Right renal cortex interstitium (tissue), 3 donors: ENCODE measurements at regions not wholly inside any gene's neighbourhood (a gene's known extent, or its start where the extent isn't known, plus 50 kb on each side); places are given as distances from the start of the nearest gene placed in this dataset.
"Not testable (repeated sequence)": the region's sequence is repeated elsewhere in the genome, so short reads cannot be mapped to it uniquely, and the experiment has no call there.

Source experiments
- DNase-seq, 3 donors: peaks; one replicate each; pipeline ENCODE4 v3.0.0-alpha.2; 2013; ENCODE audit warnings: low read depth in 3 of 3, low spot score in 2 of 3

DNA sequence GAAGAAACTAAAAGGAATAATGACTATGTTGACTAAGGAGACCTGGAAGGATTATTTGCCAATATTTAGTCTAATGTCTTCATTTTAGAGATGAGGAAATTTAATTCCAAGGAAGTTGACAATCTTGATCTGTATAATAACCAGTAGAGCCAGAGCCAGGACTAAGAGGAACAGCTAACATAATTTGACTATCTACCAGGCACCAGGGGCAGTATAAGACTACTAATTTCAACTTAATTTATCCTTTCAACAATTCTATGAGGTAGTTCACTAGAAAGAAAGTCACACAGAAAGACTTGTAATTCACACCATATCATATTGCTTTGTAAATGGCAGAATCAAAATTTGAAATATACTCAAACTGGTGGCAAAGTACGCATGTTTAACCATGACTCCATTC is 273.0 kb upstream of the STXBP5 start:
- DNase-seq = no peak

DNA sequence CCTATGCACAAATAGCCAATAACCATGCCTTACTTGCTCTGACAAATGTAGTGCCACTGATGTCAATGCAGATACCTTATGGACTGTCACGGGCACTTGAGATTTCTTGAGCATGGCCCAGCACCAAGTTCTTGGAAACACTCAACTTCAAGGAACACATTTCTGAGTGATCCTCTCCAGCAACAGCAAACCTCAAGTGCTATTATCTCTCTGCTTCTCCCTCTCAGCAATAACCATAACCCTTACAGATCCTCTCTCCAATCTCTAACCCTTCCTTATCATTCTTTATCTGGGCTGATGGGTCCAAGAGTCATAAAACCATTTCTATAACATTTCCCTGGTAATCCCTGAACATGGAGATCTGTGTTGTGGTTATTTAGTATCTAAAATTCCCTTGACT is 266.9 kb upstream of the STXBP5 start:
- no peak for DNase-seq

DNA sequence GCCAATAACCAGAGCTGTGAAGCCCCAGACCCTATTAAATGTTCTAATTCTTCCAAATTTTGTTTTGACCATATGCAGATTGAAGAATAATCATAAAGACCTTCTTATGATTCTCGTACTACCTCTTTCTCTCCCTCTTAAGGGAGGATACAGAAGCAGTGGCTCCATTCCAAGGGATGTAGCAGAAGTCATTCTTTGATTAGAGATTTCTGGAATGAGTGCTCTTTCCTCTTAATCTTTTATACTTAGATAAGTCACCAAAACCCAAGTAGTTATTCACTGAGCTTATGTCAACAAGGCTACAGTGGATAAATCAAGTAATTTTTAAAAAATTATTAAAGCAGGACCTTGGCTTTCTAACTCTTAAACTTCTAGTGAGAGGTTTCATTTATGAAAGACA is 266.0 kb upstream of the STXBP5 start:
- no peak for DNase-seq

DNA sequence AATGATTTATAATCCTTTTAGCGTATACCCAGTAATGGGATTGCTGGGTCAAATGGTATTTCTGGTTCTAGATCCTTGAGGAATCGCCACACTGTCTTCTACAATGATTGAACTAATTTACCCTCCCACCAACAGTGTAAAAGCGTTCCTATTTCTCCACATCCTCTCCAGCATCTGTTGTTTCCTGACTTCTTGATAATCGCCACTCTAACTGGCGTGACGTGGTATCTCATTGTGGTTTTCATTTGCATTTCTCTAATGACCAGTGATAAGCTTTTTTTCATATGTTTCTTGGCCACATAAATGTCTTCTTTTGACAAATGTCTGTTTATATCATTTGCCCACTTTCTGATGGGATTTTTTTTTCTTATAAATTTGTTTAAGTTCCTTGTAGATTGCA is 264.8 kb upstream of the STXBP5 start:
- not testable (repeated sequence) for DNase-seq

DNA sequence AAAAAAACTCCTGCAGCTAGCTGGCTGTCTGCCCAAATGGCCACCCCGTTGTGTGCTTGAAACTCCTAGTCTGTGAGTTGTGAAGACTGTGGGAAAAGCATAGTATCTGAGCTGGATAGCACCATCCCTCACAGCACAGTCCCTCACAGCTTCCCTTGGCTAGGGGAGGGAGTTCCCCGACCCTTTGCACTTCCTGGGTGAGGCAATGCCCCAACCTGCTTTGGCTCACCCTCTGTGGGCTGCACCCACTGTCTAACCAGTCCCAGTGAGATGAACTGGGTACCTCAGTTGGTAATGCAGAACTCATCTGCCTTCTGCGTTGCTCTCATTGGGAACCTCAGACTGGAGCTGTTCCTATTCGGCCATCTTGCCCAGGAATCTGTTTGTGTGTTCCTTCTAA is 260.6 kb upstream of the STXBP5 start:
- no peak for DNase-seq

DNA sequence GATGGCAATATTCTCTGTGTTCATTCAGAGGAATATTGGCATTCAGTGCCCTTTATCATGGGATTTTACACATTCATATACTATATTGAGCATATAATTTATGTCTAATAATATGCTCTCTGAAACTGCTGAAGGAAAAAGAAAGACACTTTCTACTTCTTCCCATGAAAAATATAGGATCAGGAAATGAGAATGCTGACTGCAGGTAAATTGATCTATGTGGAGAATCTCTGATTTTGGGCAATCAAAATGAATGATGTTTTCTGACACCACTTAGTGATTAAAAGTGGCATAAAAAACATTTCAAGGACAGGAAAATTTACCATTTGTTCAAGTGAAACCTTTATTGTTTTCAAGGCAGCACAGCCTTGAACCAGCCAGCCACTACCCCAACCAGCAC is 260.1 kb upstream of the STXBP5 start:
- DNase-seq = no peak

DNA sequence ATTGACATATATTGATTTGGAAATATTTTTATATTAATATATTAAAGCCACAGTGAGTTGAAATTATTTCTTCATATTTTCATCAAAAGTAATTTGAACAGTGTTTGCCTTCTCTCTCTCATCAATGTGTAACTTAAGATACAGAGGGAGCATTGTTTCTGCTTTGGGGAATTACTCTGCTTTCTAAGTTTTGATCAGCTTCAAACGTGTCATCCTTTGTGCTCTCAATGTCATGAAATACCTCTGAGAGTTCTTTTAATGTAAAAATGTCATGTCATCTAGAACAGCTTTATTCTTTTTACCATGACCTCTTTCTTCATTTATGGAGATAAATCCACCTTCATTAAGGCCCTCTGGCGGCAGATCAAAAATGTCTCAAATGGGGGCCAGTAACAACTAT is 259.4 kb upstream of the STXBP5 start:
- DNase-seq = no peak

DNA sequence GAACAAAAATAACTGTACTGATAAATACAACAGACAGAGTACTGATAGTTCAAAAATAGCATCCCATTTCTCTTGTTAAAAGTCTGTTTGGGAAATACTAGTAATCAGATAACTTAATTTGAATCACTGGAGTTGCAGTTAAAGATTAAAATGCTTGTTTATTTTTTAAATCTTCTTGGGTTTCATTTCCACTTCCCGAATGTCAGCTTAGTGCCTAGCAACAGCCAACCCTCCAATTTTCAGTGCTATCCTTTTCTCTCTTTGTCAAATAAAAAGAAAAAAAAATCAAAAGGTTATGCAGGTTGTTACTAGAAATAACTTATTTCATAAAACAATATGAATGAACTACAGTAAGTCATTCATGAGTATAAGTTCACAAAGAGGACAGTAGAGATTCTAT is 257.7 kb upstream of the STXBP5 start:
- DNase-seq = no peak

DNA sequence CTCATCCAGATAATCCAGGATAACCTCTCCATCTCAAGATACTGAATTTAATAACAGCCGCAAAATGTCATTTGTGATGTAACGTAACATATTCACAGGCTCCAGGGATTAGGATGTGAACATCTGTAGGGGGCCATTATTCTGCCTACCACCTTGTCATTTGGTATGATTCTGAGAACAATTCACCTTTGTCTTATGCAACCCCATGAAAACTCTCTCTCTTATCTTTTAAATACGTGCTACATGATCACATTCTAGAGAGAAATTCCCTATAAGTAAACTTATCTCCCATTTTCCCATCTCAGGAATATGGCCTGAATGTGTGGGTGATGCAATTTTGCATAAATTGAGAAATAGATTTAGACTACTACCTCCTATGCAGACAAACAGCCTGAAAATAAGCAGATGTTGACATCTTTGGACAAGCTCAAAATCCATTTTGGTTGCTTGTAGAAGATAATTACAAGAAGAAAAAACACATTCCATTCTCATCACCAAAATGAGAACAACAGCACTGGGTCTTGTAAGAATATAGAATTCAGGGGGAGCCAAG is 255.4 kb upstream of the STXBP5 start:
- DNase-seq = no peak

DNA sequence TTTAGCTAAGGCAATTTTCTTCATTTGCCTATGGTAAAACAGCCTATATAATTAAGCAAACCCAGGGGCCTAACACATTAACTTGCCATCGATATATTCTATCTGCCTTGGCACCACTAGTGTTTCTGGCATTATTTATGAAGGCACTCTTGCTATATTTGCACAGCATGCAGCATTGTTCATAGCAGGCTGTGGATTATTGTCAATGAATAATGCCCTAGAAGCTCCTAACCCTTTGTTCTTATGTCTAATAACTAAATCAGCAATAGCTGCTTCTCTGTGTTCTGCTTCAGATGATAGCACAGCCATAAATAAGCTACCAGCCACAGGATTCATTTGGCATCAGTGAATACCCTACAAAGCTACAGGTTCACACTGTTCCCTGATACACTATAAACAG is 254.8 kb upstream of the STXBP5 start:
- DNase-seq = no peak

DNA sequence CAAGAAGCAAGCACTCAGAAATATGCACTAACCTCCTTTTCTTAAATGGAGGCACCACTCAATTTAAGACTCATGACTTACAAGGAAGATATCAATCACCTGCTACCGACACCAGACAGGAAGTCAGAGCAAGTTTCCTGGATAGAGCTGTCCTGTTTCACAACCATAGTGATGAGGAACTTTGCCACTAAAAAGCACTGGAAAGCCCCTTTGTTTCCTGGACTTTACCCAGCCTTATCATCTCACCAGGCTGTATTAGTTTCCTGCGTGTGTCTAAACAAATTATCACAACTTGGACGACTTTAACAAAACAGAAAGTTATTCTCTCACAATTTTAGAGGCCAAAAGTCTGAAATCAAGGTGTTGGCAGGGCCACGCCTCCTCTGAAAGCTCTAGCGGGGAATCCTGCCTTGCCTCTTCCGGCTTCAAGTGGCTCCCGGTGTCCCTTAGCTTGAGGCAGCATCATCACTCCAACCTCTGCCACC is 253.8 kb upstream of the STXBP5 start:
- DNase-seq = no peak

DNA sequence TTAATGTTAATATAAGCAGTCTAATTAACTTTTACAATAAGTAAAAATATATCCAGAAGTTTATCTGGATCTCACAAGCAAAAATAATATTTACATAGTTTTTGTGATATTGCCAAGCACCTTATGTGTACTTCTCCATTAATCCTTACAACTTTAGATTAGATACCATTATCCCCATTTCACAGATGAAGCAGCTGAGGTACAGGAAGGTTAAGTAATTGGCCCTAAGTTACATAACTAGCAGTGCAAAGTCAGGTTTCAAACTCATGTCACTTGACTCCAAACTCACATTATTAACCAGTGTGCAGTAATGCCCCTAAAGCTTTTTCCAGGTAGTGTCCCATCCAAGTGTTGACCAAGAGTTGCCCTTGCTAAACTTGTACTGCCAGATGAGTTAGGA is 248.6 kb upstream of the STXBP5 start:
- DNase-seq = no peak

DNA sequence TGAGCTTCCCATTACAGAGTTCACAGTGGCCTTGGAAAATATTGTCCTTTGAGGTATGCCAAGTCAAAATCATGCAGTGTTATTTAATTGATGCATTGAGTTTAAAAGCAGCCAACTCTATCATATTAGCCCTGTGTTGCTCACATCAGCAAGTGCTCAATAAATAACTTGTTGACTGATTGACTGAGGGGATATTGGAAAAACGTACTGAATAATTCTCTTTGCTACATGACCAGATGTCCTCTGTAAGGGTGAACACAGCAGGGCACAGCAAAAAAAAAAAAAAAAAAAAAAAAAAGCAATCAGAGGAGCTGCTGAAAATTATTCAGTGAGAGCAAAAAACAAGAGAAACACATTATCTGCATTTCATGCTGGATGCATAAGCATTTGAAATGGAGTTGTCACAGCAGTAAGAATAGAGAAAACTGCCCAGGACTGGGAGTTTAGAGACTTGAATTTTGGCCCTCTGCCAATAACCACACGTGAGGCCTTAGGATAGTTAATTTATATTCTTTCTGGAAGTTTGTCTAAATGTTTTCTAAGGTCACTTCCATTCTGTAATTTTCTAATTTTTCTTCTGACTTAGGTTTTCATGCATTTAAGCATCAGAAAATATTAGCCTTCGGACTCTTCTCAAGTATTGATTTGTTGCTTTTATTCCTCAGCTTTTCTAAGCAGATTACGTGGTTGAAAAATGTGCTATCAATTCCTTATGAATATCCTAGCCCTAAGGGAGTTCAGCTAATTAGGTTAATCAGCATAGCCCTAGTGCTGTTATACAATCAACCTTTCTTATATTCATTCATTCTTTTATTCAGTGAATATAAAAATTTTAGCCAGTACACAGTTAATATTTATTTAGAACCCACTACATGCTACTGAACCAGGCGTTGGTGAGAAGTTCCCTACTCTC is 246.8 kb upstream of the STXBP5 start:
- DNase-seq = no peak

DNA sequence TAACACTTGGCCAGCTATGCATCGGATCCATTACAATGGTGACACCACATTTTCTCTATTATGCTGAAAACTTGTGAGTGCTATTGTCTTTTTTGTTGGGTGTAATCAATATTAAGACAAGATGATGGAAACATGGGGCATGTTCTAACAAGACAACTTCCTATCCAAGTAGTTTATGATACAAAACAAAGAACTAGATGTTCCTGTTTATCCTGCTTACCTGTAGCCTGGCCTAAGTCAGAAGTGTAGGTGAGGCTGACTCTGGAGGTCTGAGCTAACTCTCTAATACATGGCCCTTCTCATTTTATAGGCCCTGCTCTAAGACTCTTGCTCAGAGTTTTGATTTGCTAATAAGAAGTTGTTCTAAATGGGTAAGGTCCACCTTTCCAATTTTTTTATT is 242.4 kb upstream of the STXBP5 start:
- no peak for DNase-seq

DNA sequence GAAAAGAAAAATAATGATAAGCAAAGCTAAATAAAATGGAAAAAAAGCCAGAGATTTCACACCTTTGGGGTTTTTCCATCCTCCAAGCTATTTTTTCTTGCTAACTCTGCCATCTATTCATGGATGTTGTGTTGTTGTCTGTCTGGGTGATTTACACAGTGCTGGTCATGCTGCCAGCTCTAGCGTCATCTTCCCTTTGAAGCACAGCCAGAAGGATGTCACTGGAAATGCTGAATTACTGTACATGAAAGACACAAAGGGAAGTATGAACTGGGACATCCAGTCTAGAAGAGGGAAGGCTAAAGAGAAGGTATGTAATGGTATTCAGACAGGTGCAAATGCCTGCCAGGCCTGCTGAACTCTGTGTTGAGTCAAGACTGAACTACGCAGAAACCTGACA is 241.9 kb upstream of the STXBP5 start:
- no peak for DNase-seq

DNA sequence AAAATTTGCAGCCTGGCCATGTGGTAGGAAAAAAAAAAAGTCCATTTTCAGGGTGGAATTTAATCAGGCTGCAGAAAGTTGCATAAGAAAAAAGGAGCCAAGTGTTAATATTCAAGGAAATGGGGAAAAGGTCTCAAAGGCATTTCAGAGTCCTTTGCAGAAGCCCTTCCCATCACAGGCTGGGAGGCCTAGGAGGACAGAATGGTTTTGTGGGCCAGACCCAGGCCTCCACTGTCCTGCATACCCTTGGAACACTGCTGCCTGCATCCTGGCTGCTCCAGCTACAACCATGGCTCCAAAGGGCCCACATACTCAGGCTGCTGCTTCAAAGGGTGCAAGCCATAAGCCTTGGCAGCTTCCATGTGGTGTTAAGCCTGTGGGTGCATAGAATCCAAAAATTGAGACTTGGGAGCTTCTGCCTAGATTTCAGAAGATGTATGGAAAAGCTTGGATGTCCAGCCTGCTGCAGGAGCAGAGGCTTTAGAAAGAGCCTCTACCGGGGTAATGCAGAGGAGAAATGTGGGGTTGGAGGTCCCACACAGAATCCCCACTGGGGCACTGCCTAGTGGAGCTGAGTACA is 239.0 kb upstream of the STXBP5 start:
- no peak for DNase-seq

DNA sequence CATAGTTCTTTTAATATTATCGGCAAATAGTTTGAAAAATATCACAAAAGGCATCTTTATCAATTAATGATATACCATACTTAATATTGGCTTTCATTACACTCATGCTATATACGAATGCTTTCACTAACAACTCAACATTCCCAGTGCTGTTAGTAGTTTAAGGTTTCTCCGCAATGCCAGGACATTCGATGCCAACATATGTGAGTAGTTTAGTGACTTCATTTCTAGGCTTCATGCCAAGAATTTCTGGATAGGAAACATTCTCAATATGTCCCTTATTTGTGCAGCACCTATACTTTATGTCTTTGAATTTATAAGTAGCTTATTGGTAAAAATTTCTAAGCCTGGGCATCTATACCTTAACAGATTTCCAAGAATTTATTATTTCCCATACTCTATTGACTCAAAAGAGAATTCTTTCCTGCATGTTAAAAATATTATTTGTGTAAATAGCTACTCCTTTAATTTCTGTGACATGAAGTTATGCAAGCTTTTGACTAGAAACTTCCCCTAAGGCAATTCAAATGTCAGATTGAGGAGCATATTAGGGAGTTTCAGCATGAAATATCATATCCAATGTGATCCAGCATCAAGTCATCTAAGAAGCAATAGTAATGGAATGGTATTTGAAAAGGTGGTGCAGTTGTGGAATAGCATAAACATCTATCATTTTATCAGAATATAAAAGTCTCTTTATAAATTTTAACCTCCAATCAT is 236.0 kb upstream of the STXBP5 start:
- DNase-seq = peak in 1 of 3 donors; percentile 23

DNA sequence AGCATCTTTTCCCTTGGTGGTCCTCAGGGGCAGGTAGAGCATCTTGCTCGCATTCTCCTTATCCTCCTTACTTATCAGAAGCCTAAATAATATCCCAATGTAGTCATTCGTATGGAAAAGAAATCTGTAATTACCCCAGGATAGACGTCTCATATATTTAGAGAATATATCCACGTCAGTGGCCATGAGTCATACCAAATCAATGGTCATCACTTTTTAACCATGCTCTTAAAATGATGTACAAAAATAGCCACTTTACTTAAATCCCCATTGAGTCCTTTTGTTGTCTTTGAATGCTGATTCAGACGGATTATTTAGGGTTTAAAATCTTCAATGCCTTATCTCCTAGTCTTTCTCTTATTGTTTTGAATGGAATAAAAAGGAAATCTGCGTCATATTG is 231.7 kb upstream of the STXBP5 start:
- no peak for DNase-seq

DNA sequence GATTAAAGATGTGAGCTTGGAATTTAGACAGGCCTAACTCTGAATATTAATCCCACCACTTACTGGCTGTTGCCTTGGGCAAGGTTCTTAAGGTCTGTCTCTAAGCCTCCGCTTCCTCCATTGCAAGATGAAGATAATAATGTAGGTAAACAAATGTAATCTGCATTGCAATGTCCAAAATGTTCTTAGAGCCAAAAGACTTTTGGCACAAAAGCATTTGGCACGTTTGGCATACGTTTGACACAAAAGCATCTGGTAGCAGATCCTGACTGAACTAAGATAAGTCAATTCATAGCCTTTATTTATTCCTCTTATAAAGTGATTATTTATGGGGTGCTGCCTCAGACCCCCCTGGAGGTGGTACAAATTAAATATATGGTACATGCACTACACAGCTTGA is 229.9 kb upstream of the STXBP5 start:
- DNase-seq = no peak

DNA sequence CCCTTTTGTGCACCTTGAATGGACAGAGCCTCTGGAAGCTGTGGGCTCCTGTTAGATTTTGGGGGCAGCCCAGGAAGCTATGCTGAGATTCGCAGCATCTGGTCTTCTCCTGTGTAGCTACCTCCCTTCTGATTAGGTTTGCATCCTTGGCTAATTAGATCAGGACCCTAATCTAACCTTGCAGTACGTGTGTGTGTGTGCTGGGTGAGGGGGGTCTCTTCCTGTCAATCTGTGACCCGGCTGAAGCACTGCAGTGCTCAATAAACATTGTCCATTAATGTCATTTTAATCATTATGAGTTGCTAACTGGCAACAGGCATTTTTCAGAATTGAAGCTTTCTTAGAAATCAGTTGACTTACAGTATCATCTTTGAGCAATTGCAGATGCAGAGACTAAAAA is 229.1 kb upstream of the STXBP5 start:
- no peak for DNase-seq

DNA sequence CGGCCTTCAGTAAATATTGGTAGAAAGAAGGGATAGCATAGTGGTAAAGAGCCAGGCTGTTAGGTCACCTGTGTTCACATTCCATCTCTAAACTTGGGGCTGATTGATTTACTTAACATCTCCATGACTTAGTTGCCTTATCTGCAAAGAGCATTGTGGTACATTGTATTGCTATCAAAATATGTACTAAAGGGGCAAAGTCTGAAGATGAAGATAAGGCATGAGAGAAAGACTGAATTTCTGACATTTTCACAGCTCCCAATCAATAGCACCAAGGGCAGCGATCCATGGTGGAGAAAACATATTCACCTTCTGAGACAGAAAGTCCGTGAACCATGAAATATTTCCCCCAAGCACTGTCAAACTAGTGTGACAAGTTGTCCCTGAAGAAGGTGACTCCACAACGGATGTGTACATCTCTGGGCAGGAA is 223.3 kb upstream of the STXBP5 start:
- no peak for DNase-seq
